Erythroblast (primary cell): ENCODE measurements at regions not wholly inside any gene's neighbourhood (a gene's known extent, or its start where the extent isn't known, plus 50 kb on each side); places are given as distances from the start of the nearest gene placed in this dataset.

Experiments used
- GATA1 ChIP-seq: IDR thresholded peaks from 2 replicates; pipeline ENCODE4 v1.6.1; 2011; ENCODE audit warnings: low read depth, mild to moderate bottlenecking, control low read depth, low read length, moderate library complexity
- POLR2A ChIP-seq: IDR thresholded peaks from 2 replicates; pipeline ENCODE4 v1.6.1; 2011; ENCODE audit warnings: mild to moderate bottlenecking, low read length

- TF ChIP-seq POLR2A, result no peak
- no peak for TF ChIP-seq GATA1
These were observed 84.3 kb upstream of the RALY start for GRCh38 chr20:33909331-33909921.
